ENCODE measurements at regions not wholly inside any gene's neighbourhood (a gene's known extent, or its start where the extent isn't known, plus 50 kb on each side); places are given as distances from the start of the nearest gene placed in this dataset.

DNA sequence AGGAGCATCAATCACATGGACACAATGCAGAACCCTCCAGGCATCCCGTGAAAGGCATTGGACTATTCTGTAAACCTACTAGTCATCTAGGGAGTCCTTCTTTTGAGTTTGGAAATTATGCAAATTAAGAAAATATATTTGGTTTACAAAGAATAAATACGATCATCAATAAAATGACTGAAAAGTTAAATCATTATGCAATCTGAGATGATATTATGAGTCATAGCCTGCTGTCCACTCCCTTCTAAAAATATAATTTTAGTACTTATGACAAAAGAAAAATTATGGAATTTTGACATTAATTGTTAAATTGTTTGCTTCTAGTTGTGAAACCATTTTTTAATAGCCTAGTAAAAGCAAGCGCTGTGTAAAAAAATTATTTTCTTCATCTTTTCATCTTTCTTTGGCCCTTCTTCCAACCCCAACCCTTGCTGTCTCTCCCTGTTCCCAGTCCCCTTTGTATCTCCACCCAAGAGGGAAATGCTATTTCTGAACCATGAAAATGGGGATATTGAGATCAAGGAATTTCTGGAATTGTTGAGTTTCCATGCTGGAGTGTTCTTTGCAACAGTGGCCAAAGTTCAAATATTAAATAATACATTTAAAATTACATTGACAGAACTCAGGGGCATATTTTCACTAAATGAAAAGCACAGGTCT is 599.8 kb downstream of the COL12A1 start:
- no peak for ATAC-seq

GRCh38 chr6:74604279-74604678 is 601.6 kb downstream of the COL12A1 start:
- Histone ChIP-seq H3K4me3 (no peak overlapping the region), H3K27ac (no peak overlapping the region), H3K9me3 (no peaks in the 10 kb centered on the region), H3K4me1 (no peaks in the 10 kb centered on the region), H3K36me3 (no peaks in the 10 kb centered on the region), H3K27me3 (ENCODE audit: low read depth) (no peaks in the 10 kb centered on the region)
- DNase-seq (no peak), ATAC-seq (no peak)
- TF ChIP-seq, protein P1, sequence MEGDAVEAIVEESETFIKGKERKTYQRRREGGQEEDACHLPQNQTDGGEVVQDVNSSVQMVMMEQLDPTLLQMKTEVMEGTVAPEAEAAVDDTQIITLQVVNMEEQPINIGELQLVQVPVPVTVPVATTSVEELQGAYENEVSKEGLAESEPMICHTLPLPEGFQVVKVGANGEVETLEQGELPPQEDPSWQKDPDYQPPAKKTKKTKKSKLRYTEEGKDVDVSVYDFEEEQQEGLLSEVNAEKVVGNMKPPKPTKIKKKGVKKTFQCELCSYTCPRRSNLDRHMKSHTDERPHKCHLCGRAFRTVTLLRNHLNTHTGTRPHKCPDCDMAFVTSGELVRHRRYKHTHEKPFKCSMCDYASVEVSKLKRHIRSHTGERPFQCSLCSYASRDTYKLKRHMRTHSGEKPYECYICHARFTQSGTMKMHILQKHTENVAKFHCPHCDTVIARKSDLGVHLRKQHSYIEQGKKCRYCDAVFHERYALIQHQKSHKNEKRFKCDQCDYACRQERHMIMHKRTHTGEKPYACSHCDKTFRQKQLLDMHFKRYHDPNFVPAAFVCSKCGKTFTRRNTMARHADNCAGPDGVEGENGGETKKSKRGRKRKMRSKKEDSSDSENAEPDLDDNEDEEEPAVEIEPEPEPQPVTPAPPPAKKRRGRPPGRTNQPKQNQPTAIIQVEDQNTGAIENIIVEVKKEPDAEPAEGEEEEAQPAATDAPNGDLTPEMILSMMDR (IDR thresholded peaks at IDR 0.05) = no peak
- intact Hi-C loops (cut with DNase I) = no loop called here

More for the DNA sequence above, 599.8 kb downstream of the COL12A1 start:
- no peak overlapping the region for H3K4me3 ChIP-seq
- H3K4me1 ChIP-seq = no peaks in the 10 kb centered on the region
- no peaks in the 10 kb centered on the region for H3K36me3 ChIP-seq
- no peak for DNase-seq
- H3K9me3 ChIP-seq = no peaks in the 10 kb centered on the region
- H3K27ac ChIP-seq = no peak overlapping the region
- TF ChIP-seq, protein P1 (IDR thresholded peaks at IDR 0.05) = no peak
- intact Hi-C loops (cut with DNase I) = no loop called here
- no peaks in the 10 kb centered on the region for H3K27me3 ChIP-seq (ENCODE audit: low read depth)

GRCh38 chr6:74603322-74604076 is 602.4 kb downstream of the COL12A1 start:
- DNase-seq (no peak), ATAC-seq (no peak)
- TF ChIP-seq, protein P1 (IDR thresholded peaks at IDR 0.05) = no peak
- Histone ChIP-seq H3K36me3 (no peaks in the 10 kb centered on the region), H3K27me3 (ENCODE audit: low read depth) (no peaks in the 10 kb centered on the region), H3K9me3 (no peaks in the 10 kb centered on the region), H3K4me3 (no peak overlapping the region), H3K27ac (no peak overlapping the region), H3K4me1 (no peaks in the 10 kb centered on the region)
- intact Hi-C loops (cut with DNase I) = no loop called here

GRCh38 chr6:74602206-74602605 is 603.6 kb downstream of the COL12A1 start:
- no peak for DNase-seq
- TF ChIP-seq, protein P1 (IDR thresholded peaks at IDR 0.05) = no peak
- Histone ChIP-seq H3K4me3 (no peak overlapping the region), H3K4me1 (no peaks in the 10 kb centered on the region), H3K27ac (no peak overlapping the region), H3K27me3 (ENCODE audit: low read depth) (no peaks in the 10 kb centered on the region), H3K9me3 (no peaks in the 10 kb centered on the region), H3K36me3 (no peaks in the 10 kb centered on the region)
- intact Hi-C loops (cut with DNase I) = no loop called here
- no peak for ATAC-seq

DNA sequence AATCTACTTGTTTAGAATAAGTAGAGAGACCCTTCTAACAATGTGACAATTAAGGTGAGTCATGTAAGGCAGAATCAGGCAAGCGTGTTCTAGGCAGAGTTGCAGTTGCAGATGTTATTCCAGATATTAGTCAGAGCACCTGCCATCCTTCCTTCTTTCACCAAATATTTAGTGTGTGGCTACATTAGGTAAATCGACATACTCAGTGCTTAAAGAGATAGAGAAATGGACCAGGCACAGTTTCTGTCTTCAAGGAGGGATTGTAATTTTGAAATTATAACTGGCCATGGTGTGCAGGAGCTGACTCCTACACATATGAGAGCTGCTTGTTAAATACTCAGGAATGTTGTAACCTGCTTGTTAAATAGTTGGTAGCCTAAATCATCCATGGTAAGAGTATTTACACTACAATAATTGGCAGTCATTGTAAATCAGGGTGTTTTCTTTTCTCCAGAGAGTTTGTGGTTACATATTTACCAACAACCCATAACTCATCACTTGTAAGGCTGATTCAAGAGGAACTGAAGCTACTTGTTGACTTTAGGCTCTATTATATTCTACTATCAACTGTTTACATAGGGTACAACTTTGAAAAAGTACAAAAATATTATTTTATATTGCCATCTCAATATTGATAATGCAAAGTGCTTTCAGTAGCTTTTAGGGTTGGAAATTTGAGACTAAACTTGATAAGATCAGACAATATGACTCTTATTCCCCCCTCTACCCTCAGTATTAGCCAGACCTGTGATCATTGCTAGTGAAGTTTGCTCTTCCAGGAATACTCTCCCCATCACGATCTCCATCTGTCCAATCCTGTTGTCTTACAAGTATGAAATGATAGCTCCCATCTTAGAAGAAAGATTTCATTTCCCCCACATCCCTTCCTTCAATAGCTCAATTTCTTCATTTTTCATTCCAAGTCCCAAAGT is 607.1 kb downstream of the COL12A1 start:
- peak; percentile 59 to 86 for ATAC-seq

More for the DNA sequence above, 607.1 kb downstream of the COL12A1 start:
- intact Hi-C loops (cut with DNase I) = no loop called here
- no peak overlapping the region for H3K27ac ChIP-seq
- H3K4me3 ChIP-seq = no peak overlapping the region
- no peaks in the 10 kb centered on the region for H3K27me3 ChIP-seq (ENCODE audit: low read depth)
- no peak for DNase-seq
- no peaks in the 10 kb centered on the region for H3K9me3 ChIP-seq
- TF ChIP-seq, protein P1 (IDR thresholded peaks at IDR 0.05) = no peak
- no peaks in the 10 kb centered on the region for H3K4me1 ChIP-seq
- H3K36me3 ChIP-seq = no peaks in the 10 kb centered on the region
